ENCODE measurements at regions not wholly inside any gene's neighbourhood (a gene's known extent, or its start where the extent isn't known, plus 50 kb on each side); places are given as distances from the start of the nearest gene placed in this dataset.
A peak's percentile ranks its signal among the peaks of the same experiment; 100 is the strongest.
"Not testable (repeated sequence)": the region's sequence is repeated elsewhere in the genome, so short reads cannot be mapped to it uniquely, and the experiment has no call there.

GRCh38 chr6:9921366-9921765 is 493.5 kb downstream of the TFAP2A start:
- DNase-seq: peak; percentile 62

GRCh38 chr6:9914951-9915350 is 499.9 kb downstream of the TFAP2A start:
- no peak for DNase-seq

GRCh38 chr6:9901376-9901775 is 513.5 kb downstream of the TFAP2A start:
- no peak for DNase-seq

GRCh38 chr6:9896806-9897205 is 518.1 kb downstream of the TFAP2A start:
- peak; percentile 4 for DNase-seq

GRCh38 chr6:9890893-9891292 is 524.0 kb downstream of the TFAP2A start:
- no peak for DNase-seq

GRCh38 chr6:9890469-9890868 is 524.4 kb downstream of the TFAP2A start:
- DNase-seq: no peak

GRCh38 chr6:9878535-9878934 is 536.3 kb downstream of the TFAP2A start:
- DNase-seq: no peak

GRCh38 chr6:9875605-9876353 is 539.1 kb downstream of the TFAP2A start:
- peak; percentile 9 for DNase-seq

- DNase-seq: no peak
These were observed 552.2 kb downstream of the TFAP2A start for GRCh38 chr6:9862603-9863167.

- peak; percentile 52 for DNase-seq
These were observed 563.1 kb downstream of the TFAP2A start for GRCh38 chr6:9851541-9852380.

- DNase-seq: no peak
These were observed 563.9 kb downstream of the TFAP2A start for GRCh38 chr6:9851006-9851405.

GRCh38 chr6:9848094-9848493 is 566.8 kb downstream of the TFAP2A start:
- peak; percentile 58 for DNase-seq

GRCh38 chr6:9841886-9842725 is 572.8 kb downstream of the TFAP2A start:
- DNase-seq: no peak

- DNase-seq: no peak
These were observed 580.6 kb downstream of the TFAP2A start for GRCh38 chr6:9834233-9834632.

GRCh38 chr6:9831783-9832182 is 583.1 kb downstream of the TFAP2A start:
- no peak for DNase-seq

- DNase-seq: no peak
These were observed 584.1 kb downstream of the TFAP2A start for GRCh38 chr6:9830808-9831207.

- no peak for DNase-seq
These were observed 589.3 kb downstream of the TFAP2A start for GRCh38 chr6:9825526-9825925.

GRCh38 chr6:9810727-9811126 is 604.1 kb downstream of the TFAP2A start:
- not testable (repeated sequence) for DNase-seq

GRCh38 chr6:9810286-9810685 is 604.6 kb downstream of the TFAP2A start:
- no peak for DNase-seq

GRCh38 chr6:9806195-9806594 is 608.7 kb downstream of the TFAP2A start:
- no peak for DNase-seq

- DNase-seq: no peak
These were observed 613.6 kb downstream of the TFAP2A start for GRCh38 chr6:9801249-9801754.

GRCh38 chr6:9799582-9799981 is 615.3 kb downstream of the TFAP2A start:
- DNase-seq: no peak

- no peak for DNase-seq
These were observed 618.0 kb downstream of the TFAP2A start for GRCh38 chr6:9796827-9797226.
